ENCODE measurements at regions not wholly inside any gene's neighbourhood (a gene's known extent, or its start where the extent isn't known, plus 50 kb on each side); places are given as distances from the start of the nearest gene placed in this dataset.

DNA sequence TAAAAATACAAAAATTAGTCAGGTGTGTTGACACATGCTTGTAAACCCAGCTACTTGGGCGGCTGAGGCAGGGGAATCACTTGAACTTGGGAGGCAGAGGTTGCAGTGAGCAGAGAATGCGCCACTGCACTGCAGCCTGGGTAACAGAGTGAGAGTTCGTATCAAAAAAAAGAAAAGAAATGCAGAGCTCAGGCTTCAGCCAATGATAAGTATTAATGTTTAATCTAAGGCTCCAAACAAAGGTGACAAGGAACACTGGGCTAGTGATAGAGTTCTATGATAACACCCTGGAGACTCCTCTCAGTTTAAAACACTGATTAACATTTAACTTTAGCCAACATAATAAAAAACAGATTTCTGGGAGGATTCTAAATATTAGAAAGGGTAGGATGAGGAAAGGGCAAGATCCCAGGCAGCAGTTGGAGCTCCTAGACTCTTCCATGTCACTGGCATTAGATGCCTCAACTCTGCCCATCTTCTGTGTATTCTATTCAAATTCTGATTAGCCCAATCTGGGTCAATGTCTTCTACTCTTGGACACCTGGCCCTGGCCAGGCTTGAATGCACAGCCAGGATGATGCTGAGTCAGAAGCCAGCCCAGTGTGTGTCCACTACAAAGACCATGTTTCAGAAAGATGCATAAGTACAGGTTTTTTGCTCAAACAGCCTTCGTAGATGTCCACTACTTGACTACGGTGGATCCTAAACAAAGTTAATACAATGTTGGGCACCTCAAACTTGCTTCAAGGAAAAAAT lies 91.0 kb upstream of the FAM169A start:
- H3K9ac ChIP-seq (ENCODE audit: low read length) = no peak overlapping the region
- H3F3A ChIP-seq (ENCODE audit: low read length, unreplicated experiment) = no peaks in the 10 kb centered on the region
- DNase-seq (no peak), ATAC-seq (no peak)
- peaks cover 24% of the 10 kb centered on the region for H3K4me1 ChIP-seq (ENCODE audit: insufficient read depth, low read length)
- no peaks in the 10 kb centered on the region for H3K9me2 ChIP-seq (replicated peaks; ENCODE audit: low read length)
- TF ChIP-seq, protein P1, sequence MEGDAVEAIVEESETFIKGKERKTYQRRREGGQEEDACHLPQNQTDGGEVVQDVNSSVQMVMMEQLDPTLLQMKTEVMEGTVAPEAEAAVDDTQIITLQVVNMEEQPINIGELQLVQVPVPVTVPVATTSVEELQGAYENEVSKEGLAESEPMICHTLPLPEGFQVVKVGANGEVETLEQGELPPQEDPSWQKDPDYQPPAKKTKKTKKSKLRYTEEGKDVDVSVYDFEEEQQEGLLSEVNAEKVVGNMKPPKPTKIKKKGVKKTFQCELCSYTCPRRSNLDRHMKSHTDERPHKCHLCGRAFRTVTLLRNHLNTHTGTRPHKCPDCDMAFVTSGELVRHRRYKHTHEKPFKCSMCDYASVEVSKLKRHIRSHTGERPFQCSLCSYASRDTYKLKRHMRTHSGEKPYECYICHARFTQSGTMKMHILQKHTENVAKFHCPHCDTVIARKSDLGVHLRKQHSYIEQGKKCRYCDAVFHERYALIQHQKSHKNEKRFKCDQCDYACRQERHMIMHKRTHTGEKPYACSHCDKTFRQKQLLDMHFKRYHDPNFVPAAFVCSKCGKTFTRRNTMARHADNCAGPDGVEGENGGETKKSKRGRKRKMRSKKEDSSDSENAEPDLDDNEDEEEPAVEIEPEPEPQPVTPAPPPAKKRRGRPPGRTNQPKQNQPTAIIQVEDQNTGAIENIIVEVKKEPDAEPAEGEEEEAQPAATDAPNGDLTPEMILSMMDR (conservative IDR thresholded peaks at IDR 0.05; ENCODE audit: low read depth, low read length) = no peak
- TF ChIP-seq EZH2phosphoT487 (IDR thresholded peaks at IDR 0.05; ENCODE audit: borderline replicate concordance, low read length) (no peak), EZH2 (IDR thresholded peaks at IDR 0.05; ENCODE audit: low read length, unreplicated experiment) (no peak)
- intact Hi-C loops (cut with micrococcal nuclease) = no loop called here
- no peaks in the 10 kb centered on the region for H3K9me3 ChIP-seq (ENCODE audit: low read length)
- ChIA-PET CTCF (interaction anchor here (1.2 kb wide), 1 partner anchor 32 kb away, joined by 3 read pairs; no protein-coding TSS in a partner anchor), POLR2A (ENCODE audit: unreplicated experiment) (no interaction called here)
- H3K79me2 ChIP-seq (ENCODE audit: low read length) = no peaks in the 10 kb centered on the region
- H3K4me3 ChIP-seq (ENCODE audit: low read length) = no peak overlapping the region
- no peaks in the 10 kb centered on the region for H3K36me3 ChIP-seq (ENCODE audit: low read depth, low read length)
- BruUV-seq (replicated peaks) = no TSS peak
- no peaks in the 10 kb centered on the region for H4K20me1 ChIP-seq (ENCODE audit: low read length)
- H2AFZ ChIP-seq (ENCODE audit: low read length) = no peak overlapping the region
- no peak overlapping the region for H3K4me2 ChIP-seq (ENCODE audit: low read length)
- H3K27me3 ChIP-seq (ENCODE audit: low read length) = no peaks in the 10 kb centered on the region
- no peak overlapping the region for H3K27ac ChIP-seq (ENCODE audit: low read length)

DNA sequence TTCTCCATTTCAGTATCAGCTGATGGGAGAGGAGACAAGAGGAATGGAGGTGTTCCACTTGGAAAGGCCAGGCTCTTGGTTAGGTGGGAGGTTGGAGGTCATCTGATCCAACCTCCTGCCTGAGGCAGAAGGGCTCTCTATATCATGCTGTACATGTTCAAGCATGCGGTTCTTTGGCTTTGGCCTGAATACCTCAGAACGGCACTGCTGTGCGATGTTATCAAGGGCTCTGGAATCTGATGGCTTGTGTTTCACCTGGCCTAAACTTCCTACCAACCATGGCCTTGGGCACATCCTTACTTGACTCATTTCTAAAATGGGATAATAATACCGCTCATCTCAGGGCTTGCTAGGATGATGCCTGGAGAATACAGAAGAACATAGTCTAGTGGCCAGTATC lies 90.1 kb upstream of the FAM169A start:
- Histone ChIP-seq H3K9me3 (ENCODE audit: low read length) (no peaks in the 10 kb centered on the region), H3K9me2 (replicated peaks; ENCODE audit: low read length) (no peaks in the 10 kb centered on the region), H3K9ac (ENCODE audit: low read length) (no peak overlapping the region), H3F3A (ENCODE audit: low read length, unreplicated experiment) (no peaks in the 10 kb centered on the region), H3K4me3 (ENCODE audit: low read length) (no peak overlapping the region), H2AFZ (ENCODE audit: low read length) (no peak overlapping the region), H3K4me2 (ENCODE audit: low read length) (no peak overlapping the region), H3K27ac (ENCODE audit: low read length) (no peak overlapping the region), H4K20me1 (ENCODE audit: low read length) (no peaks in the 10 kb centered on the region), H3K79me2 (ENCODE audit: low read length) (no peaks in the 10 kb centered on the region), H3K4me1 (ENCODE audit: insufficient read depth, low read length) (peaks cover 24% of the 10 kb centered on the region), H3K36me3 (ENCODE audit: low read depth, low read length) (no peaks in the 10 kb centered on the region), H3K27me3 (ENCODE audit: low read length) (no peaks in the 10 kb centered on the region)
- ATAC-seq (no peak), DNase-seq (no peak)
- BruUV-seq (replicated peaks) = no TSS peak
- intact Hi-C loops (cut with micrococcal nuclease) = no loop called here
- ChIA-PET POLR2A (ENCODE audit: unreplicated experiment) (no interaction called here), CTCF (interaction anchor here (1.2 kb wide), 1 partner anchor 31 kb away, joined by 3 read pairs; no protein-coding TSS in a partner anchor)
- TF ChIP-seq, protein P1 (conservative IDR thresholded peaks at IDR 0.05; ENCODE audit: low read depth, low read length) = no peak

DNA sequence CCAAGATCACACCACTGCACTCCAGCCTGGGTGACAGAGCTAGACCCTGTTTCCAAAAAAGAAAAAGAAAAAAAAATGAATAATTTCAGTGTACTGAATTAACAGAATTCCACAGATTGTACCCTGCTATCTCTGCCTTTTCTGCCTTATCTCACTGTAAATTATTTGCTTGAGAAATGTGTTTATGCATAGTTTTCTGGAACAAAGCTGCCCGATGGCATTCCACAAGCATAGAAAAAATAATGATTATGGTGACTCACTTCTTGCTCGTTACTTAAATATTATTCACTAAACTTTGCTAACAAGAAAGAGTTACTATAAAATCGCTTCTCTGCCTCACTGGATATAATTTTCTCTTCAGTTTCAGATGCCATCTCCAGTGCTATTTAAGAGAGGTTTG lies 88.7 kb upstream of the FAM169A start:
- Histone ChIP-seq H3K9ac (ENCODE audit: low read length) (no peak overlapping the region), H4K20me1 (ENCODE audit: low read length) (no peaks in the 10 kb centered on the region), H3K4me2 (ENCODE audit: low read length) (peak overlapping the region; percentile 73), H3K9me2 (replicated peaks; ENCODE audit: low read length) (no peaks in the 10 kb centered on the region), H2AFZ (ENCODE audit: low read length) (no peak overlapping the region), H3K79me2 (ENCODE audit: low read length) (no peaks in the 10 kb centered on the region), H3K27me3 (ENCODE audit: low read length) (no peaks in the 10 kb centered on the region), H3K9me3 (ENCODE audit: low read length) (no peaks in the 10 kb centered on the region), H3K36me3 (ENCODE audit: low read depth, low read length) (no peaks in the 10 kb centered on the region), H3K4me3 (ENCODE audit: low read length) (peak overlapping the region; percentile 26), H3K4me1 (ENCODE audit: insufficient read depth, low read length) (peaks cover 24% of the 10 kb centered on the region), H3K27ac (ENCODE audit: low read length) (peak overlapping the region; percentile 75), H3F3A (ENCODE audit: low read length, unreplicated experiment) (no peaks in the 10 kb centered on the region)
- TF ChIP-seq EZH2 (IDR thresholded peaks at IDR 0.05; ENCODE audit: low read length, unreplicated experiment) (no peak), EZH2phosphoT487 (IDR thresholded peaks at IDR 0.05; ENCODE audit: borderline replicate concordance, low read length) (no peak)
- TF ChIP-seq, protein P1 (conservative IDR thresholded peaks at IDR 0.05; ENCODE audit: low read depth, low read length) = no peak
- ChIA-PET POLR2A (ENCODE audit: unreplicated experiment) (no interaction called here), CTCF (no interaction called here)
- ATAC-seq (peak; percentile 57), DNase-seq (peak; percentile 69)
- intact Hi-C loops (cut with micrococcal nuclease) = no loop called here
- BruUV-seq (replicated peaks) = no TSS peak

All from PC-3 (cell line).